AG04450 (cell line): ENCODE measurements at regions not wholly inside any gene's neighbourhood (a gene's known extent, or its start where the extent isn't known, plus 50 kb on each side); places are given as distances from the start of the nearest gene placed in this dataset.
A peak's percentile ranks its signal among the peaks of the same experiment; 100 is the strongest.

Experiments used
- CTCF ChIA-PET: fragments of 300-600, 350-600 bp; formaldehyde crosslinking; extraction: SDS; loops from one replicate; lab custom pipeline; 2022; ENCODE audit warnings: antibody characterized with exemption, inconsistent platforms; lab: Charles Lee
- POLR2A ChIA-PET: fragments of 350-600 bp; formaldehyde crosslinking; extraction: SDS; loops from one replicate; lab custom pipeline; 2021; ENCODE audit warnings: antibody characterized with exemption, inconsistent platforms; lab: Yijun Ruan, JAX
- DNase-seq: peaks from one replicate; pipeline ENCODE4 v3.0.0-alpha.2; 2011; ENCODE audit warnings: low read depth, low spot score
- H3K27ac ChIP-seq: one replicate; pipeline ENCODE4 v1.5.1; 2012; ENCODE audit warnings: low read depth, low read length, control low read depth
- H3K27me3 ChIP-seq: one replicate; pipeline ENCODE4 v1.6.0; 2012; ENCODE audit warnings: low read length; ENCODE audit not compliant: control insufficient read depth, insufficient read depth
- H3K4me3 ChIP-seq: 2 replicates; pipeline ENCODE4 v1.5.1; 2011; ENCODE audit warnings: mild to moderate bottlenecking, low read depth, low read length, control low read depth
- H3K9me3 ChIP-seq: 2 replicates; pipeline ENCODE4 v1.5.1; 2012; ENCODE audit warnings: low read length; ENCODE audit not compliant: control insufficient read depth, insufficient read depth
- CTCF ChIP-seq: IDR thresholded peaks from 2 replicates; pipeline ENCODE4 v1.5.1; 2011; ENCODE audit warnings: low read depth, low read length, control low read depth, inconsistent platforms

GRCh38 chr10:28243923-28244322 is 58.9 kb downstream of the MPP7 start:
- no peak overlapping the region for H3K4me3 ChIP-seq
- H3K9me3 ChIP-seq = no peaks in the 10 kb centered on the region
- CTCF ChIA-PET = interaction anchor here (0.7 to 5.4 kb wide), 4 partner anchors 138 to 1068 kb away, joined by 4 to 63 read pairs (median 28); no protein-coding TSS in a partner anchor

GRCh38 chr10:28242555-28243204 is 60.2 kb downstream of the MPP7 start:
- DNase-seq = no peak
- TF ChIP-seq CTCF = no peak

More at GRCh38 chr10:28243923-28244322, 58.9 kb downstream of the MPP7 start:
- POLR2A ChIA-PET = no interaction called here
- DNase-seq = no peak
- peaks cover 6% of the 10 kb centered on the region for H3K27me3 ChIP-seq
- no peak overlapping the region for H3K27ac ChIP-seq
- no peak for TF ChIP-seq CTCF

GRCh38 chr10:28241741-28242399 is 61.0 kb downstream of the MPP7 start:
- CTCF ChIA-PET = interaction anchor here (0.5 to 5.4 kb wide), 45 partner anchors 9 to 872 kb away, joined by 3 to 63 read pairs (median 4); partner anchors contain the start of gene MPP7
- TF ChIP-seq CTCF = peak; percentile 94
- POLR2A ChIA-PET = interaction anchor here (0.7 kb wide), 1 partner anchor 686 kb away, joined by 3 read pairs; no protein-coding TSS in a partner anchor

More at GRCh38 chr10:28242555-28243204, 60.2 kb downstream of the MPP7 start:
- Histone ChIP-seq H3K9me3 (no peaks in the 10 kb centered on the region), H3K4me3 (no peak overlapping the region), H3K27me3 (peaks cover 6% of the 10 kb centered on the region), H3K27ac (no peak overlapping the region)
- ChIA-PET POLR2A (interaction anchor here (0.7 kb wide), 1 partner anchor 692 kb away, joined by 3 read pairs; no protein-coding TSS in a partner anchor), CTCF (interaction anchor here (0.6 to 5.4 kb wide), 14 partner anchors 10 to 684 kb away, joined by 3 to 63 read pairs (median 8); no protein-coding TSS in a partner anchor)

GRCh38 chr10:28240400-28240799 is 62.5 kb downstream of the MPP7 start:
- CTCF ChIA-PET = interaction anchor here (1.4 to 5.4 kb wide), 8 partner anchors 10 to 871 kb away, joined by 3 to 63 read pairs (median 18); no protein-coding TSS in a partner anchor
- peaks cover 6% of the 10 kb centered on the region for H3K27me3 ChIP-seq
- TF ChIP-seq CTCF = no peak
- H3K4me3 ChIP-seq = no peak overlapping the region
- H3K9me3 ChIP-seq = no peaks in the 10 kb centered on the region
- H3K27ac ChIP-seq = no peak overlapping the region
- DNase-seq = no peak
- POLR2A ChIA-PET = no interaction called here

More at GRCh38 chr10:28241741-28242399, 61.0 kb downstream of the MPP7 start:
- Histone ChIP-seq H3K4me3 (no peak overlapping the region), H3K27ac (no peak overlapping the region), H3K9me3 (no peaks in the 10 kb centered on the region), H3K27me3 (peaks cover 6% of the 10 kb centered on the region)
- peak; percentile 33 for DNase-seq
